UCSD-AML1 (cell line): ENCODE measurements at regions not wholly inside any gene's neighbourhood (a gene's known extent, or its start where the extent isn't known, plus 50 kb on each side); places are given as distances from the start of the nearest gene placed in this dataset.
A peak's percentile ranks its signal among the peaks of the same experiment; 100 is the strongest.

Source experiments
- DNase-seq: peaks from one replicate; lab custom pipeline; 2025; ENCODE audit not compliant: unreplicated experiment; lab: John Stamatoyannopoulos, UW

- peak; percentile 1 for DNase-seq
Measured at GRCh38 chr12:85352016-85352415, 72.0 kb downstream of the ALX1 start.

GRCh38 chr12:85356596-85357385 is 76.8 kb downstream of the ALX1 start:
- DNase-seq = no peak

GRCh38 chr12:85357609-85358008 is 77.6 kb downstream of the ALX1 start:
- no peak for DNase-seq

- no peak for DNase-seq
Measured at GRCh38 chr12:85358715-85359114, 78.7 kb downstream of the ALX1 start.

GRCh38 chr12:85363382-85364190 is 83.6 kb downstream of the ALX1 start:
- no peak for DNase-seq

GRCh38 chr12:85367936-85368335 is 87.9 kb downstream of the ALX1 start:
- no peak for DNase-seq

- no peak for DNase-seq
Measured at GRCh38 chr12:85369365-85370154, 89.5 kb downstream of the ALX1 start.

- DNase-seq = no peak
Measured at GRCh38 chr12:85373045-85373444, 93.0 kb downstream of the ALX1 start.

GRCh38 chr12:85374981-85375380 is 95.0 kb downstream of the ALX1 start:
- DNase-seq = no peak

- DNase-seq = no peak
Measured at GRCh38 chr12:85385406-85385805, 105.4 kb downstream of the ALX1 start.

GRCh38 chr12:85390266-85390665 is 110.2 kb downstream of the ALX1 start:
- no peak for DNase-seq

- DNase-seq = no peak
Measured at GRCh38 chr12:85392508-85392907, 112.5 kb downstream of the ALX1 start.

- DNase-seq = no peak
Measured at GRCh38 chr12:85393606-85394005, 113.6 kb downstream of the ALX1 start.

- DNase-seq = no peak
Measured at GRCh38 chr12:85394065-85394464, 114.0 kb downstream of the ALX1 start.

- DNase-seq = no peak
Measured at GRCh38 chr12:85394809-85395208, 114.8 kb downstream of the ALX1 start.

- DNase-seq = no peak
Measured at GRCh38 chr12:85405262-85405661, 125.2 kb downstream of the ALX1 start.

- no peak for DNase-seq
Measured at GRCh38 chr12:85405781-85406522, 125.9 kb downstream of the ALX1 start.

- no peak for DNase-seq
Measured at GRCh38 chr12:85413266-85413665, 133.2 kb downstream of the ALX1 start.

GRCh38 chr12:85422762-85423161 is 142.7 kb downstream of the ALX1 start:
- DNase-seq = no peak

GRCh38 chr12:85423947-85424346 is 143.9 kb downstream of the ALX1 start:
- DNase-seq = no peak
